ENCODE measurements at regions not wholly inside any gene's neighbourhood (a gene's known extent, or its start where the extent isn't known, plus 50 kb on each side); places are given as distances from the start of the nearest gene placed in this dataset.

DNA sequence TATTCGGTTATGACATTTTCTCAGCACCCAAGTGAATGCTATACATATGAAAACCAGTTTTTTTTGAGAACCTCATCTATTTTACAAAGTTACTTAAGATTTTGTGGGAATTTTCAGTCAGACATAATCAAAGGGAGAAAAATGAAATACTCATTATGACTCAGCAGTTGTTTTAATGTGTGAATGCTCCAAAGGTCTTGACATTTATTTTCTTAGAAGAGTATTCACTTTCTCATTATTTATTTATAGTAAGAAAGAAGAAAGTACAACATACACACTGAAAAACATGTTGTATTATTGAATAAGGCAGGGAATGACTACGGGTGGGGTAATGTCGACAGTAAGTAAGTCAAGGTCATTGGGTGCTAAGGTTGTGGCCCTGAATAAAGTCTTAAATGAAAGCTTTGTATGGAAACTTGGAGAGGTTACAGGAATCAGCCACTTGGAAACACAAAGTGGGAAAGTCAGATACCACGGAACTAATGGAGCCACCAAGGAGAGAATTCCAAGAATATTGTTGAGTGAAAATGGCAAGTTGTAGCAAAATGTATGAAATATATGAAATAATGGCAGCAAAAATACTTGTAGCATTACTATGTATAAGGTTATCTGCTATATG lies 844.5 kb downstream of the TBL1XR1 start:
- H3K36me3 ChIP-seq (replicated peaks in 1 of 2; ENCODE audit: control insufficient read depth in 1 of 2, insufficient read depth in 2 of 2, low read length in 1 of 2), result no peaks in the 10 kb centered on the region
- no peaks in the 10 kb centered on the region for H3K79me2 ChIP-seq (ENCODE audit: insufficient read depth)
- H3K9me3 ChIP-seq, result no peaks in the 10 kb centered on the region
- no peaks in the 10 kb centered on the region; a peak in 2 of 4 replicates for H3K4me1 ChIP-seq (ENCODE audit: control insufficient read depth in 1 of 2, insufficient read depth in 2 of 2, low read depth in 1 of 2, low read length in 1 of 2)
- no peaks in the 10 kb centered on the region for H3F3A ChIP-seq (replicated peaks; ENCODE audit: insufficient read depth)
- H4K20me1 ChIP-seq (ENCODE audit: insufficient read depth), result no peaks in the 10 kb centered on the region
- H3K4me2 ChIP-seq, result no peak overlapping the region
- H2AFZ ChIP-seq (ENCODE audit: low read depth), result no peak overlapping the region
- no peak overlapping the region for H3K27ac ChIP-seq (ENCODE audit: low read depth in 2 of 2, low read length in 1 of 2)
- no peaks in the 10 kb centered on the region for H3K27me3 ChIP-seq (ENCODE audit: insufficient read depth)
- no peak for DNase-seq
- no peak overlapping the region for H3K4me3 ChIP-seq (ENCODE audit: low read depth in 2 of 2, low read length in 1 of 2)
- CTCF ChIA-PET, result no interaction called here
- H3K9me2 ChIP-seq, result no peaks in the 10 kb centered on the region
- TF ChIP-seq RAD21 (IDR thresholded peaks at IDR 0.05; ENCODE audit: low read length) (no peak), EP300 (IDR thresholded peaks at IDR 0.05; ENCODE audit: borderline replicate concordance in 1 of 2, low read depth in 1 of 2, low read length in 1 of 2) (no peak), CHD2 (IDR thresholded peaks at IDR 0.05; ENCODE audit: low read length, partially characterized antibody) (no peak), GABPA (IDR thresholded peaks at IDR 0.05; ENCODE audit: low read depth) (no peak), MEF2A (IDR thresholded peaks at IDR 0.05; ENCODE audit: borderline replicate concordance, low read depth) (no peak), RFX5 (IDR thresholded peaks at IDR 0.05; ENCODE audit: low read length) (no peak), ELF1 (IDR thresholded peaks at IDR 0.05) (no peak), FOXJ3 (CRISPR knock-in tag; IDR thresholded peaks at IDR 0.05) (no peak), FOSL2 (IDR thresholded peaks at IDR 0.05; ENCODE audit: borderline replicate concordance, low read depth) (no peak)
- TF ChIP-seq, protein P1, sequence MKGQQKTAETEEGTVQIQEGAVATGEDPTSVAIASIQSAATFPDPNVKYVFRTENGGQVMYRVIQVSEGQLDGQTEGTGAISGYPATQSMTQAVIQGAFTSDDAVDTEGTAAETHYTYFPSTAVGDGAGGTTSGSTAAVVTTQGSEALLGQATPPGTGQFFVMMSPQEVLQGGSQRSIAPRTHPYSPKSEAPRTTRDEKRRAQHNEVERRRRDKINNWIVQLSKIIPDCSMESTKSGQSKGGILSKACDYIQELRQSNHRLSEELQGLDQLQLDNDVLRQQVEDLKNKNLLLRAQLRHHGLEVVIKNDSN (IDR thresholded peaks at IDR 0.05; ENCODE audit: borderline replicate concordance, low read depth), result no peak
- TF ChIP-seq, protein P2, sequence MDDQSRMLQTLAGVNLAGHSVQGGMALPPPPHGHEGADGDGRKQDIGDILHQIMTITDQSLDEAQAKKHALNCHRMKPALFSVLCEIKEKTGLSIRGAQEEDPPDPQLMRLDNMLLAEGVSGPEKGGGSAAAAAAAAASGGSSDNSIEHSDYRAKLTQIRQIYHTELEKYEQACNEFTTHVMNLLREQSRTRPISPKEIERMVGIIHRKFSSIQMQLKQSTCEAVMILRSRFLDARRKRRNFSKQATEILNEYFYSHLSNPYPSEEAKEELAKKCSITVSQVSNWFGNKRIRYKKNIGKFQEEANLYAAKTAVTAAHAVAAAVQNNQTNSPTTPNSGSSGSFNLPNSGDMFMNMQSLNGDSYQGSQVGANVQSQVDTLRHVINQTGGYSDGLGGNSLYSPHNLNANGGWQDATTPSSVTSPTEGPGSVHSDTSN (IDR thresholded peaks at IDR 0.05), result no peak
- TF ChIP-seq, protein P3, sequence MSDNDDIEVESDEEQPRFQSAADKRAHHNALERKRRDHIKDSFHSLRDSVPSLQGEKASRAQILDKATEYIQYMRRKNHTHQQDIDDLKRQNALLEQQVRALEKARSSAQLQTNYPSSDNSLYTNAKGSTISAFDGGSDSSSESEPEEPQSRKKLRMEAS (IDR thresholded peaks at IDR 0.05; ENCODE audit: low read depth), result no peak
- POLR2A ChIA-PET, result no interaction called here
- no peak overlapping the region for H3K9ac ChIP-seq
- WGBS (ENCODE audit: low lambda C conversion rate), result 42% methylated on average over 4 of the region's 4 CpGs

DNA sequence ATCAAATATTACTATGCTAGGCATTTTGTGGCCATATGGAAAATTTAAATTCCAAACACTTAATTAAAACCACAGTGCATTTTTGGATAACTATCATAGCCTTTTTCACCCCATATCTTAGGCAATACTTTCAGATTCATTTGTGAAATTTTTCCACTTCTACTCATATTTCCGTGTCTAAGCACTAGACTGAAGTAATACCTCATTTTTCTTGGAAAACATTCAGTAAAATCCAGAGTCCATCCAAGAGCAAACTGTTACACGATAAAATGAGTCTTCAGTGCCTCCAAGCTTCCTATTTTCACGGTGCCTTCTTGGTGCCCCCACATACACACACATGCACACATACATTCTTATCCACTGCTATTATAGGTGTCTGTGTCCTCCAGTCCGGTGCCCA lies 845.9 kb downstream of the TBL1XR1 start:
- Histone ChIP-seq H3K4me3 (ENCODE audit: low read depth in 2 of 2, low read length in 1 of 2) (no peak overlapping the region), H3K9ac (no peak overlapping the region), H3K9me2 (no peaks in the 10 kb centered on the region), H3K79me2 (ENCODE audit: insufficient read depth) (no peaks in the 10 kb centered on the region), H3K4me1 (ENCODE audit: control insufficient read depth in 1 of 2, insufficient read depth in 2 of 2, low read depth in 1 of 2, low read length in 1 of 2) (no peaks in the 10 kb centered on the region; a peak in 2 of 4 replicates), H3F3A (replicated peaks; ENCODE audit: insufficient read depth) (no peaks in the 10 kb centered on the region), H4K20me1 (ENCODE audit: insufficient read depth) (no peaks in the 10 kb centered on the region), H3K27ac (ENCODE audit: low read depth in 2 of 2, low read length in 1 of 2) (no peak overlapping the region), H3K27me3 (ENCODE audit: insufficient read depth) (no peaks in the 10 kb centered on the region), H2AFZ (ENCODE audit: low read depth) (no peak overlapping the region), H3K4me2 (no peak overlapping the region), H3K9me3 (no peaks in the 10 kb centered on the region), H3K36me3 (replicated peaks in 1 of 2; ENCODE audit: control insufficient read depth in 1 of 2, insufficient read depth in 2 of 2, low read length in 1 of 2) (no peaks in the 10 kb centered on the region)
- DNase-seq, result no peak
- ChIA-PET CTCF (no interaction called here), POLR2A (no interaction called here)
- WGBS (ENCODE audit: low lambda C conversion rate), result 36% methylated on average over 4 of the region's 4 CpGs
- TF ChIP-seq ELF1 (IDR thresholded peaks at IDR 0.05), result no peak
- no peak for TF ChIP-seq FOXM1 (IDR thresholded peaks at IDR 0.05; ENCODE audit: low read depth)
- TF ChIP-seq TEAD4 (IDR thresholded peaks at IDR 0.05; ENCODE audit: borderline replicate concordance, insufficient read depth), result no peak
- TF ChIP-seq, protein P1 (IDR thresholded peaks at IDR 0.05; ENCODE audit: borderline replicate concordance, low read depth), result no peak
- TF ChIP-seq MXI1 (IDR thresholded peaks at IDR 0.05; ENCODE audit: low read depth, low read length), result no peak
- TF ChIP-seq MEF2A (IDR thresholded peaks at IDR 0.05; ENCODE audit: borderline replicate concordance, low read depth), result no peak
- TF ChIP-seq RFX5 (IDR thresholded peaks at IDR 0.05; ENCODE audit: low read length), result no peak
- TF ChIP-seq YY1 (IDR thresholded peaks at IDR 0.05; ENCODE audit: low read depth), result no peak

Measured in SK-N-SH (cell line).